ENCODE measurements at regions not wholly inside any gene's neighbourhood (a gene's known extent, or its start where the extent isn't known, plus 50 kb on each side); places are given as distances from the start of the nearest gene placed in this dataset.

GRCh38 chr12:65606008-65606766 is 218.1 kb upstream of the HMGA2 start:
- Histone ChIP-seq H3K4me2 (ENCODE audit: low read depth, low read length, poor library complexity, severe bottlenecking) (no peak overlapping the region), H3K27me3 (ENCODE audit: low read length) (peaks cover 2% of the 10 kb centered on the region; the same call in 1 of the 2 replicates), H3K9ac (ENCODE audit: low read length) (no peak overlapping the region), H3K9me2 (replicated peaks; ENCODE audit: insufficient read depth, low read length) (no peaks in the 10 kb centered on the region), H3K36me3 (ENCODE audit: low read length) (no peaks in the 10 kb centered on the region), H4K20me1 (ENCODE audit: low read depth, low read length) (no peaks in the 10 kb centered on the region), H3K79me2 (ENCODE audit: insufficient read depth, low read length) (no peaks in the 10 kb centered on the region), H3K4me3 (ENCODE audit: insufficient read depth, low read length, poor library complexity, severe bottlenecking) (no peak overlapping the region), H3K9me3 (ENCODE audit: insufficient read depth, low read length) (no peaks in the 10 kb centered on the region), H2AFZ (ENCODE audit: low read depth, low read length, severe bottlenecking) (no peak overlapping the region), H3F3A (ENCODE audit: insufficient read depth) (no peaks in the 10 kb centered on the region), H3K27ac (ENCODE audit: low read depth, low read length) (no peak overlapping the region)
- TF ChIP-seq EZH2phosphoT487 (conservative IDR thresholded peaks at IDR 0.05; ENCODE audit: low read length) (no peak), CTCF (IDR thresholded peaks at IDR 0.05; ENCODE audit: insufficient read depth, low read length, poor library complexity, severe bottlenecking) (no peak)

- Histone ChIP-seq H3K4me2 (ENCODE audit: low read depth, low read length, poor library complexity, severe bottlenecking) (no peak overlapping the region), H3K27me3 (ENCODE audit: low read length) (peaks cover 2% of the 10 kb centered on the region; the same call in 1 of the 2 replicates)
- no peak for TF ChIP-seq EZH2phosphoT487 (conservative IDR thresholded peaks at IDR 0.05; ENCODE audit: low read length)
- no peak for TF ChIP-seq CTCF (IDR thresholded peaks at IDR 0.05; ENCODE audit: insufficient read depth, low read length, poor library complexity, severe bottlenecking)
Observed at GRCh38 chr12:65607401-65607841, 216.9 kb upstream of the HMGA2 start.

GRCh38 chr12:65608319-65608916 is 215.9 kb upstream of the HMGA2 start:
- H3K79me2 ChIP-seq (ENCODE audit: insufficient read depth, low read length) = no peaks in the 10 kb centered on the region
- H3K36me3 ChIP-seq (ENCODE audit: low read length) = no peaks in the 10 kb centered on the region
- no peaks in the 10 kb centered on the region for H3K9me3 ChIP-seq (ENCODE audit: insufficient read depth, low read length)
- TF ChIP-seq CTCF (IDR thresholded peaks at IDR 0.05; ENCODE audit: insufficient read depth, low read length, poor library complexity, severe bottlenecking) (no peak), EZH2phosphoT487 (conservative IDR thresholded peaks at IDR 0.05; ENCODE audit: low read length) (no peak)
- no peaks in the 10 kb centered on the region for H3K9me2 ChIP-seq (replicated peaks; ENCODE audit: insufficient read depth, low read length)
- no peaks in the 10 kb centered on the region for H4K20me1 ChIP-seq (ENCODE audit: low read depth, low read length)
- H3K4me2 ChIP-seq (ENCODE audit: low read depth, low read length, poor library complexity, severe bottlenecking) = no peak overlapping the region
- no peak overlapping the region for H3K27ac ChIP-seq (ENCODE audit: low read depth, low read length)
- H2AFZ ChIP-seq (ENCODE audit: low read depth, low read length, severe bottlenecking) = no peak overlapping the region
- no peaks in the 10 kb centered on the region for H3F3A ChIP-seq (ENCODE audit: insufficient read depth)
- H3K9ac ChIP-seq (ENCODE audit: low read length) = no peak overlapping the region
- H3K27me3 ChIP-seq (ENCODE audit: low read length) = peaks cover 2% of the 10 kb centered on the region; the same call in 1 of the 2 replicates
- H3K4me3 ChIP-seq (ENCODE audit: insufficient read depth, low read length, poor library complexity, severe bottlenecking) = no peak overlapping the region

More at GRCh38 chr12:65607401-65607841, 216.9 kb upstream of the HMGA2 start:
- H4K20me1 ChIP-seq (ENCODE audit: low read depth, low read length) = no peaks in the 10 kb centered on the region
- H3F3A ChIP-seq (ENCODE audit: insufficient read depth) = no peaks in the 10 kb centered on the region
- no peaks in the 10 kb centered on the region for H3K9me3 ChIP-seq (ENCODE audit: insufficient read depth, low read length)
- H3K27ac ChIP-seq (ENCODE audit: low read depth, low read length) = no peak overlapping the region
- H2AFZ ChIP-seq (ENCODE audit: low read depth, low read length, severe bottlenecking) = no peak overlapping the region
- no peaks in the 10 kb centered on the region for H3K79me2 ChIP-seq (ENCODE audit: insufficient read depth, low read length)
- H3K9me2 ChIP-seq (replicated peaks; ENCODE audit: insufficient read depth, low read length) = no peaks in the 10 kb centered on the region
- H3K9ac ChIP-seq (ENCODE audit: low read length) = no peak overlapping the region
- H3K36me3 ChIP-seq (ENCODE audit: low read length) = no peaks in the 10 kb centered on the region
- H3K4me3 ChIP-seq (ENCODE audit: insufficient read depth, low read length, poor library complexity, severe bottlenecking) = no peak overlapping the region
